Karpas-422 (cell line): ENCODE measurements at regions not wholly inside any gene's neighbourhood (a gene's known extent, or its start where the extent isn't known, plus 50 kb on each side); places are given as distances from the start of the nearest gene placed in this dataset.

Source experiments
- DNase-seq: peaks from one replicate; pipeline ENCODE4 v3.0.0-alpha.2; 2015
- H2AFZ ChIP-seq: fragments of 200-600 bp; sonication (generic); 2 replicates; pipeline ENCODE4 v1.6.1; 2014; ENCODE audit warnings: antibody characterized with exemption, low read length, mixed read lengths
- H3K27ac ChIP-seq: fragments of 200-600 bp; sonication (generic); 2 replicates; pipeline ENCODE4 v1.5.1; 2014; ENCODE audit warnings: mild to moderate bottlenecking, low read length, moderate library complexity
- H3K27me3 ChIP-seq: fragments of 200-600 bp; sonication (generic); 2 replicates; pipeline ENCODE4 v1.6.1; 2014; ENCODE audit warnings: low read length, mixed read lengths
- H3K36me3 ChIP-seq: fragments of 200-600 bp; sonication (generic); 2 replicates; pipeline ENCODE4 v1.6.1; 2014; ENCODE audit warnings: low read length, mixed read lengths; ENCODE audit not compliant: insufficient read depth
- H3K4me1 ChIP-seq: fragments of 200-600 bp; sonication (generic); 2 replicates; pipeline ENCODE4 v1.6.1; 2014; ENCODE audit warnings: mild to moderate bottlenecking, low read length, mixed read lengths
- H3K4me2 ChIP-seq: fragments of 200-600 bp; sonication (generic); 2 replicates; pipeline ENCODE4 v1.6.1; 2014; ENCODE audit warnings: low read length, low read depth, mild to moderate bottlenecking; ENCODE audit not compliant: poor library complexity, severe bottlenecking
- H3K4me3 ChIP-seq: fragments of 200-600 bp; sonication (generic); 2 replicates; pipeline ENCODE4 v1.5.1; 2014; ENCODE audit warnings: mild to moderate bottlenecking, antibody characterized with exemption, low read length, mixed read lengths
- H3K79me2 ChIP-seq: fragments of 200-600 bp; sonication (generic); 2 replicates; pipeline ENCODE4 v1.6.1; 2014; ENCODE audit warnings: mild to moderate bottlenecking, low read length, mixed read lengths
- H3K9ac ChIP-seq: fragments of 200-600 bp; sonication (generic); 2 replicates; pipeline ENCODE4 v1.6.0; 2014; ENCODE audit warnings: low read length
- H3K9me2 ChIP-seq: fragments of 200-600 bp; sonication (generic), shearing (Covaris generic); replicated peaks from 2 replicates; pipeline ENCODE4 v1.6.0; 2014; ENCODE audit warnings: mild to moderate bottlenecking, low read length, moderate library complexity; ENCODE audit not compliant: insufficient read depth
- H3K9me3 ChIP-seq: fragments of 300-700, 200-600 bp; sonication (generic); 2 replicates; pipeline ENCODE4 v1.6.1; 2014; ENCODE audit warnings: low read length, mixed read lengths
- H4K20me1 ChIP-seq: fragments of 200-600 bp; sonication (generic); 2 replicates; pipeline ENCODE4 v1.6.1; 2014; ENCODE audit warnings: mild to moderate bottlenecking, antibody characterized with exemption, low read length, low read depth; ENCODE audit not compliant: insufficient read depth

GRCh38 chr14:94673781-94674231 is 61.6 kb downstream of the SERPINA3 start:
- no peaks in the 10 kb centered on the region for H4K20me1 ChIP-seq
- H3K9me2 ChIP-seq = no peaks in the 10 kb centered on the region
- no peak for DNase-seq
- no peak overlapping the region for H3K4me3 ChIP-seq
- H3K27me3 ChIP-seq = 0 out of 2 replicates have a peak, but pooled peaks cover 2% of the 10 kb centered on the region
- no peak overlapping the region for H2AFZ ChIP-seq
- no peaks in the 10 kb centered on the region for H3K9me3 ChIP-seq
- H3K4me1 ChIP-seq = 0 out of 2 replicates have a peak, but pooled peaks cover 4% of the 10 kb centered on the region
- no peaks in the 10 kb centered on the region for H3K79me2 ChIP-seq
- no peaks in the 10 kb centered on the region for H3K36me3 ChIP-seq
- no peak overlapping the region for H3K4me2 ChIP-seq
- H3K9ac ChIP-seq = no peak overlapping the region
- no peak overlapping the region for H3K27ac ChIP-seq
